ENCODE measurements at regions not wholly inside any gene's neighbourhood (a gene's known extent, or its start where the extent isn't known, plus 50 kb on each side); places are given as distances from the start of the nearest gene placed in this dataset.

DNA sequence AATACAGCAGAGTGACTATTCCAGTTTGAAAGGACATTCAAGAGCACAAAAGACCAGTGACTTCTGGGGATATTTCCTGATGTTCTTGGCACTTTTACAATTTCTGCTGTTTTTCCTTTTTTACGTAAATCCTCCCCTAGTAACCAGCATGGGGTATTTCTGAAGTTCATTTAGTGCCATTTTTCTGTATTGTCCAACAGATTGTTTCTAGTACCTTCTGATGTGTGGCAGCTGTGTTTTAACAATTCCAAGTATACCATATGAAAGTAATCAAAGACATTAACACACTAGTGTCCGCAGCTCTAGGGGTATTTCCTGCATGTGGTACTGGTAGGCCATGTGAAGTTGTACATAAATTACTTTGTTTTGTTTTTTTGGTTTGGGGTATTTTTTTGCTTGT, 53.0 kb upstream of the SMARCA2 start:
- H3K9ac ChIP-seq (replicated peaks; ENCODE audit: extremely low read depth, insufficient read depth, low read length): no peak overlapping the region
- BruUV-seq (replicated peaks): no TSS peak
- no peaks in the 10 kb centered on the region for H3K27me3 ChIP-seq (ENCODE audit: control insufficient read depth in 2 of 2, insufficient read depth in 2 of 2, low read length in 2 of 2)
- H3K4me3 ChIP-seq (replicated peaks in 1 of 3; ENCODE audit: insufficient read depth in 1 of 3, low read depth in 1 of 3, low read length in 3 of 3): no peak overlapping the region
- no peak for DNase-seq (ENCODE audit: low read depth, low spot score)
- no peak overlapping the region for H3K4me2 ChIP-seq (ENCODE audit: insufficient read depth, low read length)
- H3K9me3 ChIP-seq (replicated peaks; ENCODE audit: control insufficient read depth, insufficient read depth, low read length): no peaks in the 10 kb centered on the region
- H4K20me1 ChIP-seq (replicated peaks; ENCODE audit: control insufficient read depth, extremely low read depth, insufficient read depth, low read length): no peaks in the 10 kb centered on the region
- H3K4me1 ChIP-seq (ENCODE audit: control insufficient read depth, extremely low read depth, insufficient read depth, low read length): no peaks in the 10 kb centered on the region
- ChIA-PET CTCF (no interaction called here), POLR2A (no interaction called here)
- H3K36me3 ChIP-seq (ENCODE audit: control insufficient read depth in 2 of 2, extremely low read depth in 1 of 2, insufficient read depth in 2 of 2, low read length in 2 of 2): no peaks in the 10 kb centered on the region
- FAIRE-seq: no peak
- dilution Hi-C loops (cut with MboI; ENCODE audit: extremely low pct_ligation_motif_present, low sequenced_read_pairs): no loop called here
- no peaks in the 10 kb centered on the region for H3K79me2 ChIP-seq (ENCODE audit: control insufficient read depth, insufficient read depth, low read length)
- no peak overlapping the region for H3K27ac ChIP-seq (ENCODE audit: insufficient read depth, low read depth, low read length)
- TF ChIP-seq, protein P1, sequence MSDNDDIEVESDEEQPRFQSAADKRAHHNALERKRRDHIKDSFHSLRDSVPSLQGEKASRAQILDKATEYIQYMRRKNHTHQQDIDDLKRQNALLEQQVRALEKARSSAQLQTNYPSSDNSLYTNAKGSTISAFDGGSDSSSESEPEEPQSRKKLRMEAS (IDR thresholded peaks at IDR 0.05; ENCODE audit: insufficient read depth, insufficient read length): no peak
- TF ChIP-seq POLR2A (IDR thresholded peaks at IDR 0.05; ENCODE audit: low read depth, low read length) (no peak), MYC (IDR thresholded peaks at IDR 0.05; ENCODE audit: low read depth, low read length) (no peak)
- H2AFZ ChIP-seq (ENCODE audit: low read depth, low read length): no peak overlapping the region
- intact Hi-C loops (cut with micrococcal nuclease): no loop called here
- no peaks in the 10 kb centered on the region for H3K9me1 ChIP-seq (replicated peaks; ENCODE audit: control insufficient read depth, extremely low read depth, insufficient read depth, low read length)

DNA sequence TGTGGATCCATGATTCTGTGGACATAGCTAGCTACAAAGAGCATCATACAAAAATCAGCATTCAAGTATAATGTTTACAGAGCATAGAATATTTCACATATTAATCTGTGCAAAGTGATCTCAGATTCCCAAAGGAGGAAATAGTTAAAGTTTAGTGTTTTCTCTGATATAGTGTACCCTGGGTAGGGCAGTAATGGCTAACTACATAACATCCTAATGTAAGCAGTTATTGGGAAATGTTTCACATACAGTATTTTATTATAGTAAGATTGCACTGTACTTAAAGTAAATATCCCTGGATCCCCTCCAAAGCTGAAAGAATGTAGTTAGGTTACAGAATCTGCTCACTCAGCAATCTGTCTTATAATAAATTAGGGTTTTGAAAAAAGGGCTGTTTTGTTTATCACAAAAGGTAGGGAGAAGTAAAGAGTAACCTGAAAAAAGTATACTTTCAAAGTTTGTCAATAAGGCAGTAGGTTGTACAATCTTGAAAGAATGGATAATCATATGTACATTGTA, 52.5 kb upstream of the SMARCA2 start:
- no peak overlapping the region for H3K4me2 ChIP-seq (ENCODE audit: insufficient read depth, low read length)
- dilution Hi-C loops (cut with MboI; ENCODE audit: extremely low pct_ligation_motif_present, low sequenced_read_pairs): no loop called here

More for the DNA sequence above, 52.5 kb upstream of the SMARCA2 start:
- no peak overlapping the region for H2AFZ ChIP-seq (ENCODE audit: low read depth, low read length)
- no peaks in the 10 kb centered on the region for H3K79me2 ChIP-seq (ENCODE audit: control insufficient read depth, insufficient read depth, low read length)
- BruUV-seq (replicated peaks): no TSS peak
- FAIRE-seq (no peak), DNase-seq (ENCODE audit: low read depth, low spot score) (no peak)
- H3K9me1 ChIP-seq (replicated peaks; ENCODE audit: control insufficient read depth, extremely low read depth, insufficient read depth, low read length): no peaks in the 10 kb centered on the region
- H3K4me1 ChIP-seq (ENCODE audit: control insufficient read depth, extremely low read depth, insufficient read depth, low read length): no peaks in the 10 kb centered on the region
- ChIA-PET CTCF (no interaction called here), POLR2A (no interaction called here)
- no peak overlapping the region for H3K27ac ChIP-seq (ENCODE audit: insufficient read depth, low read depth, low read length)
- TF ChIP-seq, protein P1 (IDR thresholded peaks at IDR 0.05; ENCODE audit: insufficient read depth, insufficient read length): no peak
- TF ChIP-seq GATA2 (IDR thresholded peaks at IDR 0.05; ENCODE audit: insufficient read depth, insufficient read length, low read depth, low read length) (no peak), POLR2A (IDR thresholded peaks at IDR 0.05; ENCODE audit: low read depth, low read length) (no peak), MYC (IDR thresholded peaks at IDR 0.05; ENCODE audit: low read depth, low read length) (no peak), FOS (IDR thresholded peaks at IDR 0.05; ENCODE audit: borderline replicate concordance, insufficient read depth, low read length) (no peak), POLR2AphosphoS5 (IDR thresholded peaks at IDR 0.05; ENCODE audit: insufficient read depth, low read depth, low read length) (no peak), EZH2 (IDR thresholded peaks at IDR 0.05; ENCODE audit: borderline replicate concordance, low read depth, low read length, severe bottlenecking) (no peak), JUN (IDR thresholded peaks at IDR 0.05; ENCODE audit: borderline replicate concordance, insufficient read depth, insufficient read length, low read depth) (no peak)
- TF ChIP-seq, protein P2, sequence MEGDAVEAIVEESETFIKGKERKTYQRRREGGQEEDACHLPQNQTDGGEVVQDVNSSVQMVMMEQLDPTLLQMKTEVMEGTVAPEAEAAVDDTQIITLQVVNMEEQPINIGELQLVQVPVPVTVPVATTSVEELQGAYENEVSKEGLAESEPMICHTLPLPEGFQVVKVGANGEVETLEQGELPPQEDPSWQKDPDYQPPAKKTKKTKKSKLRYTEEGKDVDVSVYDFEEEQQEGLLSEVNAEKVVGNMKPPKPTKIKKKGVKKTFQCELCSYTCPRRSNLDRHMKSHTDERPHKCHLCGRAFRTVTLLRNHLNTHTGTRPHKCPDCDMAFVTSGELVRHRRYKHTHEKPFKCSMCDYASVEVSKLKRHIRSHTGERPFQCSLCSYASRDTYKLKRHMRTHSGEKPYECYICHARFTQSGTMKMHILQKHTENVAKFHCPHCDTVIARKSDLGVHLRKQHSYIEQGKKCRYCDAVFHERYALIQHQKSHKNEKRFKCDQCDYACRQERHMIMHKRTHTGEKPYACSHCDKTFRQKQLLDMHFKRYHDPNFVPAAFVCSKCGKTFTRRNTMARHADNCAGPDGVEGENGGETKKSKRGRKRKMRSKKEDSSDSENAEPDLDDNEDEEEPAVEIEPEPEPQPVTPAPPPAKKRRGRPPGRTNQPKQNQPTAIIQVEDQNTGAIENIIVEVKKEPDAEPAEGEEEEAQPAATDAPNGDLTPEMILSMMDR (IDR thresholded peaks at IDR 0.05; ENCODE audit: extremely low read depth in 1 of 2, insufficient read depth in 1 of 2, low read depth in 1 of 2, low read length in 2 of 2): no peak
- no peaks in the 10 kb centered on the region for H3K9me3 ChIP-seq (replicated peaks; ENCODE audit: control insufficient read depth, insufficient read depth, low read length)
- no peaks in the 10 kb centered on the region for H4K20me1 ChIP-seq (replicated peaks; ENCODE audit: control insufficient read depth, extremely low read depth, insufficient read depth, low read length)
- H3K36me3 ChIP-seq (ENCODE audit: control insufficient read depth in 2 of 2, extremely low read depth in 1 of 2, insufficient read depth in 2 of 2, low read length in 2 of 2): no peaks in the 10 kb centered on the region
- H3K9ac ChIP-seq (replicated peaks; ENCODE audit: extremely low read depth, insufficient read depth, low read length): no peak overlapping the region
- H3K27me3 ChIP-seq (ENCODE audit: control insufficient read depth in 2 of 2, insufficient read depth in 2 of 2, low read length in 2 of 2): no peaks in the 10 kb centered on the region
- intact Hi-C loops (cut with micrococcal nuclease): no loop called here
- H3K4me3 ChIP-seq (replicated peaks in 1 of 3; ENCODE audit: insufficient read depth in 1 of 3, low read depth in 1 of 3, low read length in 3 of 3): no peak overlapping the region

Data from endothelial cell of umbilical vein (primary cell).